ENCODE measurements at regions not wholly inside any gene's neighbourhood (a gene's known extent, or its start where the extent isn't known, plus 50 kb on each side); places are given as distances from the start of the nearest gene placed in this dataset.

- no peak for DNase-seq
Observed at GRCh38 chr1:75984781-75985180, 52.6 kb upstream of the ASB17 start.

- DNase-seq, result no peak
Observed at GRCh38 chr1:75985827-75986226, 53.6 kb upstream of the ASB17 start.

- DNase-seq, result no peak
Observed at GRCh38 chr1:75986478-75986877, 54.3 kb upstream of the ASB17 start.

GRCh38 chr1:75989121-75989520 lies 56.9 kb upstream of the ASB17 start:
- no peak for DNase-seq

GRCh38 chr1:75990686-75991085 lies 58.5 kb upstream of the ASB17 start:
- no peak for DNase-seq

- DNase-seq, result peak; percentile 95
Observed at GRCh38 chr1:75991497-75992114, 59.4 kb upstream of the ASB17 start.

GRCh38 chr1:75992312-75992711 lies 60.1 kb upstream of the ASB17 start:
- DNase-seq, result no peak

- no peak for DNase-seq
Observed at GRCh38 chr1:75993661-75994060, 61.5 kb upstream of the ASB17 start.

GRCh38 chr1:75996196-75996595 lies 64.0 kb upstream of the ASB17 start:
- peak; percentile 31 for DNase-seq

GRCh38 chr1:75999034-75999433 lies 66.8 kb upstream of the ASB17 start:
- no peak for DNase-seq

GRCh38 chr1:76003946-76004345 lies 70.6 kb upstream of the ST6GALNAC3 start:
- DNase-seq, result no peak

GRCh38 chr1:76005765-76006164 lies 68.8 kb upstream of the ST6GALNAC3 start:
- DNase-seq, result peak; percentile 18

GRCh38 chr1:76006234-76006633 lies 68.3 kb upstream of the ST6GALNAC3 start:
- peak; percentile 65 for DNase-seq

GRCh38 chr1:76010802-76011201 lies 63.7 kb upstream of the ST6GALNAC3 start:
- no peak for DNase-seq

GRCh38 chr1:76012341-76013205 lies 62.0 kb upstream of the ST6GALNAC3 start:
- DNase-seq, result no peak

- no peak for DNase-seq
Observed at GRCh38 chr1:76013206-76013581, 61.4 kb upstream of the ST6GALNAC3 start.

GRCh38 chr1:76015478-76016103 lies 59.0 kb upstream of the ST6GALNAC3 start:
- DNase-seq, result no peak

- no peak for DNase-seq
Observed at GRCh38 chr1:76018045-76018444, 56.5 kb upstream of the ST6GALNAC3 start.

GRCh38 chr1:76021846-76022245 lies 52.7 kb upstream of the ST6GALNAC3 start:
- DNase-seq, result no peak

GRCh38 chr1:76023669-76024435 lies 50.7 kb upstream of the ST6GALNAC3 start:
- DNase-seq, result no peak

All from tongue (tissue), 1 donor.